ENCODE measurements at regions not wholly inside any gene's neighbourhood (a gene's known extent, or its start where the extent isn't known, plus 50 kb on each side); places are given as distances from the start of the nearest gene placed in this dataset.

- DNase-seq (peak in 2 of 3 donors; percentile 70 to 75), ATAC-seq (peak; percentile 86 to 90 (median 88))
- Histone ChIP-seq H3K9me3 (no peaks in the 10 kb centered on the region), H3K27ac (peak overlapping the region; percentile 82 to 92 (median 83)), H3K36me3 (no peaks in the 10 kb centered on the region), H3K27me3 (no peaks in the 10 kb centered on the region), H3K4me3 (no peak overlapping the region), H3K4me1 (peaks cover 0 to 27% (median 17%) of the 10 kb centered on the region in 4 donors)
- intact Hi-C loops (cut with DNase I), result no loop called here
- WGBS (ENCODE audit: insufficient coverage, low coverage, low lambda C conversion rate, missing lambda C conversion rate), result 19% methylated on average over 5 of the region's 11 CpGs
- peak; percentile 62 for TF ChIP-seq POLR2A (IDR thresholded peaks at IDR 0.05)
- no peak for TF ChIP-seq CTCF (IDR thresholded peaks at IDR 0.05)
Measured at GRCh38 chr1:234899041-234899729, 229.5 kb downstream of the TOMM20 start.

- DNase-seq (no peak), ATAC-seq (peak in 1 of 4 donors; percentile 3)
- Histone ChIP-seq H3K27ac (peak overlapping the region; percentile 82 to 92 (median 83)), H3K36me3 (no peaks in the 10 kb centered on the region), H3K4me3 (no peak overlapping the region), H3K27me3 (no peaks in the 10 kb centered on the region), H3K4me1 (peaks cover 0 to 30% (median 17%) of the 10 kb centered on the region in 4 donors), H3K9me3 (no peaks in the 10 kb centered on the region)
- TF ChIP-seq CTCF (IDR thresholded peaks at IDR 0.05) (no peak), POLR2A (IDR thresholded peaks at IDR 0.05) (no peak)
- WGBS (ENCODE audit: insufficient coverage, low coverage, low lambda C conversion rate, missing lambda C conversion rate), result 87% methylated on average over 3 of the region's 9 CpGs
- intact Hi-C loops (cut with DNase I), result no loop called here
Measured at GRCh38 chr1:234898455-234899033, 230.1 kb downstream of the TOMM20 start.

GRCh38 chr1:234897754-234898454 lies 230.7 kb downstream of the TOMM20 start:
- ATAC-seq (no peak), DNase-seq (no peak)
- intact Hi-C loops (cut with DNase I), result no loop called here
- Histone ChIP-seq H3K27ac (peak overlapping the region; percentile 82 to 92 (median 83)), H3K9me3 (no peaks in the 10 kb centered on the region), H3K36me3 (no peaks in the 10 kb centered on the region), H3K4me3 (no peak overlapping the region), H3K4me1 (peaks cover 0 to 30% (median 17%) of the 10 kb centered on the region in 4 donors), H3K27me3 (no peaks in the 10 kb centered on the region)
- WGBS (ENCODE audit: insufficient coverage, low coverage, low lambda C conversion rate, missing lambda C conversion rate), result 88% methylated on average over 8 of the region's 10 CpGs
- no peak for TF ChIP-seq POLR2A (IDR thresholded peaks at IDR 0.05)

GRCh38 chr1:234897390-234897749 lies 231.3 kb downstream of the TOMM20 start:
- DNase-seq, result no peak

More at GRCh38 chr1:234897390-234897749, 231.3 kb downstream of the TOMM20 start:
- ATAC-seq, result no peak
- no peaks in the 10 kb centered on the region for H3K36me3 ChIP-seq
- no peaks in the 10 kb centered on the region for H3K9me3 ChIP-seq
- no peaks in the 10 kb centered on the region for H3K27me3 ChIP-seq
- TF ChIP-seq POLR2A (IDR thresholded peaks at IDR 0.05) (no peak), CTCF (IDR thresholded peaks at IDR 0.05) (no peak)
- 14% methylated on average over 2 of the region's 4 CpGs for WGBS (ENCODE audit: insufficient coverage, low coverage, low lambda C conversion rate, missing lambda C conversion rate)
- no peak overlapping the region for H3K27ac ChIP-seq
- no peak overlapping the region for H3K4me3 ChIP-seq
- intact Hi-C loops (cut with DNase I), result no loop called here
- peaks cover 0 to 34% (median 18%) of the 10 kb centered on the region in 4 donors for H3K4me1 ChIP-seq
